Body of pancreas (tissue), 4 donors: ENCODE measurements at regions not wholly inside any gene's neighbourhood (a gene's known extent, or its start where the extent isn't known, plus 50 kb on each side); places are given as distances from the start of the nearest gene placed in this dataset.

Experiments
- POLR2A ChIP-seq, 3 donors: fragments of 450-650 bp; IDR thresholded peaks; one replicate each; pipeline ENCODE4 v1.6.1; 2016; ENCODE audit warnings: antibody characterized with exemption in 3 of 3, mild to moderate bottlenecking in 2 of 3
- TF ChIP-seq, protein P1 (sequence below), 7 experiments: fragments of 450-650 bp in 4 of 7; fragments of 200-600 bp in 3 of 7; sonication (generic) in 3 of 7; IDR thresholded peaks; one replicate each; pipeline ENCODE4 v1.5.1; 2016 to 2019; ENCODE audit warnings: antibody characterized with exemption in 7 of 7

DNA sequence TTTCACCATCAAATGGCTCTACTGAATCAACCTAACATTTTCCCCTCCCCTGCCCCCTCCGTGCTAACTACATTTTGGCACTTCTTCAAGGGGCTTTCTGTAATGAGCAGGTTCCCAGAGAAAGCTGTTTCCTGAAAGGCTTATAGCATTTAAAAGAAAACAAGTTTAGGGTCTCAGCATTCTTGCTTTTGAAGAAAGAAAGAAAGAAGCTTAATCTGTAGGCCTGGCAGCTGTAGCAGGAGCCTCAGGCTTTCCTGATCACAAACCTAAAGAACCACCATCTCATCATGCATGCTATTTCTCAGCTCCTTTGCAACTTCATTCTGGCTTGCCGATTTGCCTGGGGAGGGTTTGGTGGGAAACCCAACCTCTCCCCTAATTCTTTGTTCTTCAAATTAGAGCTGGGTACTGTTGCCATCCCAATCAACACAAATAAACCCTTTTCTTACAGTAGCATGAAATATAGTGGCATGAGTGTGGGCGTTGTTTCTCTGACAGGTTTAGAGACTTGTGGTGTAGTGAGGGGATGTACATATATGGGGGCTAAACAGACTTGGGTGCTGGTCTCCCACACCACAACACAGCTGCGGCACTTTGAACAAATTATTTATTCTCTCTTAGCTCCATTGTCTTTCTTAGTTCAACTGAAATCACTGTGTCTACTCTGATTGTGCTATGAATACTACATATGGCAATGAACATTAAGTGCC, 160.5 kb upstream of the TNC start:
- TF ChIP-seq, protein P1, sequence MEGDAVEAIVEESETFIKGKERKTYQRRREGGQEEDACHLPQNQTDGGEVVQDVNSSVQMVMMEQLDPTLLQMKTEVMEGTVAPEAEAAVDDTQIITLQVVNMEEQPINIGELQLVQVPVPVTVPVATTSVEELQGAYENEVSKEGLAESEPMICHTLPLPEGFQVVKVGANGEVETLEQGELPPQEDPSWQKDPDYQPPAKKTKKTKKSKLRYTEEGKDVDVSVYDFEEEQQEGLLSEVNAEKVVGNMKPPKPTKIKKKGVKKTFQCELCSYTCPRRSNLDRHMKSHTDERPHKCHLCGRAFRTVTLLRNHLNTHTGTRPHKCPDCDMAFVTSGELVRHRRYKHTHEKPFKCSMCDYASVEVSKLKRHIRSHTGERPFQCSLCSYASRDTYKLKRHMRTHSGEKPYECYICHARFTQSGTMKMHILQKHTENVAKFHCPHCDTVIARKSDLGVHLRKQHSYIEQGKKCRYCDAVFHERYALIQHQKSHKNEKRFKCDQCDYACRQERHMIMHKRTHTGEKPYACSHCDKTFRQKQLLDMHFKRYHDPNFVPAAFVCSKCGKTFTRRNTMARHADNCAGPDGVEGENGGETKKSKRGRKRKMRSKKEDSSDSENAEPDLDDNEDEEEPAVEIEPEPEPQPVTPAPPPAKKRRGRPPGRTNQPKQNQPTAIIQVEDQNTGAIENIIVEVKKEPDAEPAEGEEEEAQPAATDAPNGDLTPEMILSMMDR (IDR thresholded peaks at IDR 0.05): no peak
- no peak for TF ChIP-seq POLR2A (IDR thresholded peaks at IDR 0.05)
